RPMI7951 (cell line): ENCODE measurements at regions not wholly inside any gene's neighbourhood (a gene's known extent, or its start where the extent isn't known, plus 50 kb on each side); places are given as distances from the start of the nearest gene placed in this dataset.
A peak's percentile ranks its signal among the peaks of the same experiment; 100 is the strongest.
"Not testable (repeated sequence)": the region's sequence is repeated elsewhere in the genome, so short reads cannot be mapped to it uniquely, and the experiment has no call there.

Source experiments
- DNase-seq: peaks from one replicate; pipeline ENCODE4 v3.0.0-alpha.2; 2012; ENCODE audit warnings: low read depth

- no peak for DNase-seq
These were observed 101.3 kb upstream of the CMC1 start for GRCh38 chr3:28139967-28140634.

DNA sequence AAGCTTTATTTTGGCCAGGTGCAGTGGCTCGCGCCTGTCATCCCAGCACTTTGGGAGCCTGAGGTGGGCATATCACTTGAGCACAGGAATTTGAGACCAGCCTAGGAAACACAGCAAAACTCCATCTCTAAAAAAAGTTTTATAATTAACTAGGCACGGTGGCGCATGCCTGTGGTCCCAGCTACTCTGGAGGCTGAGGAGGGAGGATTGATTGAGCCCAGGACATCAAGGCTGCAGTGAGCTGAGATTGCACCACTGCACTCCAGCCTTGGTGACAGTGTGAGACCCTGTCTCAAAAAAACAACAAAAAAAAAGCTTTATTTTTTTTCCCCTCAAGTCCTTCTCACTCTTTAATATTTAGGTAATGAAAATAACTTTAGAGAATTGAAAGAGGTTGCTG, 100.8 kb upstream of the CMC1 start:
- DNase-seq: no peak

DNA sequence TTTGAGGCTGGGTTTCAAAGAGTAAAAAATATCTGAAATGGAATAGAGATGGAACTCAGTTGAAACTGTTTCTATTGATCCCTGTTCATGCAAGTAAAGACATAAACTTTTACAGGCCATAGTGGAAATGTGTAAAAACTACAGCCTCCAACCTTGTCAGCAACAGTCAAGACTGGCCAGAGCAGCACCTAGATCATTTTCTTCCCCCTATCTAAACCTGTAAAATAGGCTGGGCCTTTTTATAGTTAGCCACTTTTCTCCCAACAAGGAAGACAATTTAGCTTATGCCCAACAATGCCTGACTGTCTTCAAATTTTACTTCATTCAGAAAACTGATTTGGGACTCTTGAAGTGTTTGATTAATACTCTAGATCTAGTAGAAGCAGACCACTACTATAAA, 91.5 kb upstream of the CMC1 start:
- no peak for DNase-seq

DNA sequence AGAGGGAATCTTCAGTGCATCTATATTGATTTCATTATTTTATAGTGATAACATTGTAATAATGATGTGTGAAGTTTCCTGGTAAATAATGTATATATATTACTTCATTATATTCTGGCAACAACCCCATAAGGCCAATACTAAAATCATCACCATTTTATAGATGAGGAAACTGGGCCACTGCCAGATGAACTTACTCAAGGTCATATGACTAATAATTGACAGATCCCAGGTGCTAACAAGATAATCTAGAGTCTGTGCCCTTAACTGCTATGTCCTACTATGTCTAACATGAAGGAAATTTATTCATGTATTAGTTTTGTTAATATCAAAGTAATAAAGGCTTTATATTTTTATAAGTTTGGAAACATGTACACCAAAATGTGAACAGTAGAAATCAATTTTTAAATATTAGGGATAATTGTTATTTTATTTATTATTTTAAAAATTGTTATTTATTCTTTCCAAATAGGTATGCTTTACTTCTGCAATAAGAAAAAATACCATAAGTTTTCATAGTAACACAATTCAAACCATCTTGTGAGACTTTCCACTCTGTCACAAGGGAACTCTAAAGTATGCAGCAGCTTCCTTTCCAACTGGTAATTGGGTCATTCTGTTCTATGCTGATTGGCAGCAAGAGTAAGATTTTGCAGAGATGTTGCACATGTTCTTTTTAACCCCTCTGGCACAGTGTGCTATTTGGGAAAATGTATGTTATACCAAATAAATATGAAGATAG, 90.8 kb upstream of the CMC1 start:
- DNase-seq: no peak

DNA sequence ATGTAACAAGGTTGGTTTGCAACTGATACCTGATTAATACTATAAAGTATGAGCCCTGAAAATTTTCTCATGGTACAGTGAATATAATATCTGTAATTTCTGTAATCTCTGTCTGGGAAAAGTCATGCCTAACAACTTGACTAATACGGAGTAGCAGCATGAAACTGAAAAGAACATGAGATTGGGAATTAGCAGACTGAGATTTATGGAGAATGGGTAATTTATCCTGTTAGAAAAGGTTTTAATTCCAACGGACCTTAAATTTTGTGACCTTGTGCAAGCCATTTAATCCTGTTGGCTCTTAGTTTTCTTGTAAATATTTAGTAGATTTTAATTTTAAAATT, 90.2 kb upstream of the CMC1 start:
- no peak for DNase-seq

DNA sequence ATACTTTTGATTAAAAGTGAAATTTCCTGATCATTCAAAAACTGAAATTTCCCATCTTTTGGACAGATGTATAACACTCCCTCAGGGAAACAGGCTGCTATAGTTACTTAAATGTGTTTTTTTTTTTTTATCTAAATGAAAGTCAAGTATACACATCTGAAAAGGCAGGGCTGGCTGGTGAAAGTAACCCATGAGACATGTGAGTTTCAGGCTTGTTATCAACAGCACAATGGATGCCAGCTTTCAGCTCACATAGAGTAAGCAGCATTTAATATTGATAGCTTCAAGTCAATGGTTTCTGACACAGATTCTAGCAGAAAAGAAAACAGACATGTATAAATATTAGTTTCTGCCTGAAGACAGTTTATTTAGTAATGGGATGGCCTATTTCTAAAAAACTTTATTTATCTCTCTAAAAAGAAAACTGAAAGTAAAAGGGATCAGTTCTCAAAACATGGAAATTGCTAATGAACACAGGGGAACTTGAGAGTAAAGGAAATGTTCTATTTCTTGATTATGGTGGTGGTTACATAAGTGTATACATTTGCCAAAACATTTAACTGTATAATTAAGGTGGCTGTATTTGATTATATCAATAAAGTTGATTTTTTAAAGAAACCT, 89.7 kb upstream of the CMC1 start:
- DNase-seq: peak; percentile 16

- DNase-seq: no peak
These were observed 85.8 kb upstream of the CMC1 start for GRCh38 chr3:28155631-28156030.

- not testable (repeated sequence) for DNase-seq
These were observed 84.8 kb upstream of the CMC1 start for GRCh38 chr3:28156599-28156998.

- peak; percentile 33 for DNase-seq
These were observed 69.5 kb upstream of the CMC1 start for GRCh38 chr3:28171962-28172361.

GRCh38 chr3:28172748-28173147, 68.7 kb upstream of the CMC1 start:
- no peak for DNase-seq

GRCh38 chr3:28173836-28174235, 67.6 kb upstream of the CMC1 start:
- no peak for DNase-seq

GRCh38 chr3:28186748-28187147, 54.7 kb upstream of the CMC1 start:
- DNase-seq: no peak

- no peak for DNase-seq
These were observed 52.7 kb upstream of the CMC1 start for GRCh38 chr3:28188686-28189085.

GRCh38 chr3:28191363-28191762, 50.1 kb upstream of the CMC1 start:
- no peak for DNase-seq
